ENCODE measurements at regions not wholly inside any gene's neighbourhood (a gene's known extent, or its start where the extent isn't known, plus 50 kb on each side); places are given as distances from the start of the nearest gene placed in this dataset.

GRCh38 chr16:11447272-11447671 lies 102.0 kb downstream of the RMI2 start:
- no peak for DNase-seq

- DNase-seq: no peak
Observed at GRCh38 chr16:11447836-11448235, 102.6 kb downstream of the RMI2 start.

GRCh38 chr16:11448796-11449416 lies 103.6 kb downstream of the RMI2 start:
- no peak for DNase-seq

- DNase-seq: no peak
Observed at GRCh38 chr16:11449716-11450115, 104.5 kb downstream of the RMI2 start.

GRCh38 chr16:11450136-11450535 lies 104.9 kb downstream of the RMI2 start:
- DNase-seq: no peak

- no peak for DNase-seq
Observed at GRCh38 chr16:11452298-11452697, 107.0 kb downstream of the RMI2 start.

GRCh38 chr16:11452746-11453389 lies 107.6 kb downstream of the RMI2 start:
- no peak for DNase-seq

GRCh38 chr16:11456741-11457140 lies 111.5 kb downstream of the RMI2 start:
- DNase-seq: no peak

- DNase-seq: no peak
Observed at GRCh38 chr16:11459722-11460121, 114.5 kb downstream of the RMI2 start.

GRCh38 chr16:11460820-11461594 lies 115.7 kb downstream of the RMI2 start:
- no peak for DNase-seq

- DNase-seq: no peak
Observed at GRCh38 chr16:11461595-11461990, 116.3 kb downstream of the RMI2 start.

- DNase-seq: no peak
Observed at GRCh38 chr16:11462036-11462435, 116.8 kb downstream of the RMI2 start.

GRCh38 chr16:11462861-11463260 lies 117.6 kb downstream of the RMI2 start:
- no peak for DNase-seq

- no peak for DNase-seq
Observed at GRCh38 chr16:11464241-11464640, 119.0 kb downstream of the RMI2 start.

GRCh38 chr16:11465675-11466074 lies 120.4 kb downstream of the RMI2 start:
- DNase-seq: no peak

GRCh38 chr16:11470676-11471415 lies 115.9 kb downstream of the LITAF start:
- DNase-seq: no peak

- DNase-seq: no peak
Observed at GRCh38 chr16:11471548-11471947, 115.2 kb downstream of the LITAF start.

- no peak for DNase-seq
Observed at GRCh38 chr16:11472410-11472809, 114.3 kb downstream of the LITAF start.

- DNase-seq: no peak
Observed at GRCh38 chr16:11472851-11473250, 113.9 kb downstream of the LITAF start.

GRCh38 chr16:11473728-11474127 lies 113.0 kb downstream of the LITAF start:
- no peak for DNase-seq

GRCh38 chr16:11474617-11475291 lies 112.0 kb downstream of the LITAF start:
- DNase-seq: no peak

- DNase-seq: no peak
Observed at GRCh38 chr16:11475896-11476630, 110.7 kb downstream of the LITAF start.

Measured in NCI-H226 (cell line).